ENCODE measurements at regions not wholly inside any gene's neighbourhood (a gene's known extent, or its start where the extent isn't known, plus 50 kb on each side); places are given as distances from the start of the nearest gene placed in this dataset.

- TF ChIP-seq EZH2 (IDR thresholded peaks at IDR 0.05; ENCODE audit: borderline replicate concordance, low read depth, low read length, severe bottlenecking): no peak
- TF ChIP-seq, protein P1, sequence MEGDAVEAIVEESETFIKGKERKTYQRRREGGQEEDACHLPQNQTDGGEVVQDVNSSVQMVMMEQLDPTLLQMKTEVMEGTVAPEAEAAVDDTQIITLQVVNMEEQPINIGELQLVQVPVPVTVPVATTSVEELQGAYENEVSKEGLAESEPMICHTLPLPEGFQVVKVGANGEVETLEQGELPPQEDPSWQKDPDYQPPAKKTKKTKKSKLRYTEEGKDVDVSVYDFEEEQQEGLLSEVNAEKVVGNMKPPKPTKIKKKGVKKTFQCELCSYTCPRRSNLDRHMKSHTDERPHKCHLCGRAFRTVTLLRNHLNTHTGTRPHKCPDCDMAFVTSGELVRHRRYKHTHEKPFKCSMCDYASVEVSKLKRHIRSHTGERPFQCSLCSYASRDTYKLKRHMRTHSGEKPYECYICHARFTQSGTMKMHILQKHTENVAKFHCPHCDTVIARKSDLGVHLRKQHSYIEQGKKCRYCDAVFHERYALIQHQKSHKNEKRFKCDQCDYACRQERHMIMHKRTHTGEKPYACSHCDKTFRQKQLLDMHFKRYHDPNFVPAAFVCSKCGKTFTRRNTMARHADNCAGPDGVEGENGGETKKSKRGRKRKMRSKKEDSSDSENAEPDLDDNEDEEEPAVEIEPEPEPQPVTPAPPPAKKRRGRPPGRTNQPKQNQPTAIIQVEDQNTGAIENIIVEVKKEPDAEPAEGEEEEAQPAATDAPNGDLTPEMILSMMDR (IDR thresholded peaks at IDR 0.05; ENCODE audit: extremely low read depth in 1 of 2, insufficient read depth in 1 of 2, low read depth in 1 of 2, low read length in 2 of 2): no peak
- TF ChIP-seq POLR2A (IDR thresholded peaks at IDR 0.05; ENCODE audit: low read depth, low read length): no peak
- TF ChIP-seq POLR2AphosphoS5 (IDR thresholded peaks at IDR 0.05; ENCODE audit: insufficient read depth, low read depth, low read length): no peak
- no peak for TF ChIP-seq GATA2 (IDR thresholded peaks at IDR 0.05; ENCODE audit: insufficient read depth, insufficient read length, low read depth, low read length)
- TF ChIP-seq MAX (IDR thresholded peaks at IDR 0.05; ENCODE audit: insufficient read depth, insufficient read length): no peak
- TF ChIP-seq JUN (IDR thresholded peaks at IDR 0.05; ENCODE audit: borderline replicate concordance, insufficient read depth, insufficient read length, low read depth): no peak
- no peak for TF ChIP-seq FOS (IDR thresholded peaks at IDR 0.05; ENCODE audit: borderline replicate concordance, insufficient read depth, low read length)
- no peak for TF ChIP-seq MYC (IDR thresholded peaks at IDR 0.05; ENCODE audit: low read depth, low read length)
- no peak overlapping the region for H2AFZ ChIP-seq (ENCODE audit: low read depth, low read length)
- H3K9ac ChIP-seq (replicated peaks; ENCODE audit: extremely low read depth, insufficient read depth, low read length): no peak overlapping the region
- no peaks in the 10 kb centered on the region for H4K20me1 ChIP-seq (replicated peaks; ENCODE audit: control insufficient read depth, extremely low read depth, insufficient read depth, low read length)
- H3K9me3 ChIP-seq (replicated peaks; ENCODE audit: control insufficient read depth, insufficient read depth, low read length): no peaks in the 10 kb centered on the region
- no peak overlapping the region for H3K4me2 ChIP-seq (ENCODE audit: insufficient read depth, low read length)
- no peak overlapping the region for H3K27ac ChIP-seq (ENCODE audit: insufficient read depth, low read depth, low read length)
- no TSS peak for BruUV-seq (replicated peaks)
- H3K9me1 ChIP-seq (replicated peaks; ENCODE audit: control insufficient read depth, extremely low read depth, insufficient read depth, low read length): no peaks in the 10 kb centered on the region
- H3K4me3 ChIP-seq (replicated peaks in 1 of 3; ENCODE audit: insufficient read depth in 1 of 3, low read depth in 1 of 3, low read length in 3 of 3): no peak overlapping the region
- no peaks in the 10 kb centered on the region for H3K4me1 ChIP-seq (ENCODE audit: control insufficient read depth, extremely low read depth, insufficient read depth, low read length)
- FAIRE-seq (no peak), DNase-seq (ENCODE audit: low read depth, low spot score) (no peak)
- intact Hi-C loops (cut with micrococcal nuclease): loop anchor here (10.0 kb wide), 1 partner anchor 343 kb away; the partner anchor contains the start of gene CLTCL1
- ChIA-PET CTCF (interaction anchor here (1.6 kb wide), 1 partner anchor 8 kb away, joined by 5 read pairs; no protein-coding TSS in a partner anchor), POLR2A (no interaction called here)
- no peaks in the 10 kb centered on the region for H3K36me3 ChIP-seq (ENCODE audit: control insufficient read depth in 2 of 2, extremely low read depth in 1 of 2, insufficient read depth in 2 of 2, low read length in 2 of 2)
- no peaks in the 10 kb centered on the region for H3K79me2 ChIP-seq (ENCODE audit: control insufficient read depth, insufficient read depth, low read length)
- H3K27me3 ChIP-seq (ENCODE audit: control insufficient read depth in 2 of 2, insufficient read depth in 2 of 2, low read length in 2 of 2): peaks cover 0 to 6% of the 10 kb centered on the region in 2 experiments
- dilution Hi-C loops (cut with MboI; ENCODE audit: extremely low pct_ligation_motif_present, low sequenced_read_pairs): no loop called here
These were observed 76.7 kb upstream of the SEPTIN5 start for GRCh38 chr22:19637408-19638281.
